ENCODE measurements at regions not wholly inside any gene's neighbourhood (a gene's known extent, or its start where the extent isn't known, plus 50 kb on each side); places are given as distances from the start of the nearest gene placed in this dataset.

- Mint-ChIP-seq H3K9me3 (peaks cover 0 to 5% (median 0%) of the 10 kb centered on the region in 7 donors), H3K27ac (no peak overlapping the region), H3K4me1 (no peaks in the 10 kb centered on the region), H3K4me3 (no peak overlapping the region), H3K27me3 (ENCODE audit: low read depth in 3 of 3) (no peaks in the 10 kb centered on the region), H3K36me3 (no peaks in the 10 kb centered on the region)
- H3K27ac ChIP-seq (ENCODE audit: low read depth in 1 of 2, low read length in 2 of 2): no peak overlapping the region
- no peak overlapping the region for H3K9ac ChIP-seq (ENCODE audit: insufficient read depth, low read length, poor library complexity, severe bottlenecking)
- no peaks in the 10 kb centered on the region for H3K4me1 ChIP-seq (ENCODE audit: control insufficient read depth in 1 of 2, insufficient read depth in 2 of 2, low read length in 2 of 2)
- H3K4me3 ChIP-seq (replicated peaks in 1 of 3; ENCODE audit: low read depth in 2 of 3, low read length in 3 of 3): no peak overlapping the region
- H3K9me3 ChIP-seq (replicated peaks in 1 of 2; ENCODE audit: control insufficient read depth in 1 of 2, insufficient read depth in 1 of 2, low read length in 2 of 2): no peaks in the 10 kb centered on the region
- no peaks in the 10 kb centered on the region for H3K36me3 ChIP-seq (replicated peaks in 1 of 2; ENCODE audit: control insufficient read depth in 1 of 2, insufficient read depth in 2 of 2, low read length in 2 of 2)
- no peaks in the 10 kb centered on the region for H3K79me2 ChIP-seq (ENCODE audit: insufficient read depth, low read length)
- H2AFZ ChIP-seq (ENCODE audit: insufficient read depth, low read depth, low read length, poor library complexity, severe bottlenecking): no peak overlapping the region
- DNase-seq: no peak
- 88% methylated on average over 3 of the region's 3 CpGs for WGBS (ENCODE audit: insufficient coverage)
- no peaks in the 10 kb centered on the region for H4K20me1 ChIP-seq (ENCODE audit: insufficient read depth, low read length)
- no peak overlapping the region for H3K4me2 ChIP-seq (replicated peaks; ENCODE audit: extremely low read depth, low read length, poor library complexity, severe bottlenecking)
- intact Hi-C loops (cut with micrococcal nuclease): no loop called here
- H3K27me3 ChIP-seq (ENCODE audit: control insufficient read depth in 2 of 2, insufficient read depth in 2 of 2, low read length in 2 of 2): no peaks in the 10 kb centered on the region
- TF ChIP-seq CTCF (IDR thresholded peaks at IDR 0.05): no peak
Measured at GRCh38 chr1:56175211-56175610, 404.2 kb downstream of the PLPP3 start.

GRCh38 chr1:56174176-56174885 is 405.0 kb downstream of the PLPP3 start:
- no CpG with 5 or more reads among the region's 1 CpG for WGBS (ENCODE audit: insufficient coverage)
- Mint-ChIP-seq H3K4me1 (no peaks in the 10 kb centered on the region), H3K4me3 (no peak overlapping the region), H3K27ac (no peak overlapping the region), H3K9me3 (peaks cover 0 to 5% (median 0%) of the 10 kb centered on the region in 7 donors), H3K36me3 (no peaks in the 10 kb centered on the region), H3K27me3 (ENCODE audit: low read depth in 3 of 3) (no peaks in the 10 kb centered on the region)
- no peak overlapping the region for H3K9ac ChIP-seq (ENCODE audit: insufficient read depth, low read length, poor library complexity, severe bottlenecking)
- no peak overlapping the region for H3K4me3 ChIP-seq (replicated peaks in 1 of 3; ENCODE audit: low read depth in 2 of 3, low read length in 3 of 3)
- no peaks in the 10 kb centered on the region for H3K9me3 ChIP-seq (replicated peaks in 1 of 2; ENCODE audit: control insufficient read depth in 1 of 2, insufficient read depth in 1 of 2, low read length in 2 of 2)
- no peak overlapping the region for H3K27ac ChIP-seq (ENCODE audit: low read depth in 1 of 2, low read length in 2 of 2)
- intact Hi-C loops (cut with micrococcal nuclease): no loop called here
- no peak for TF ChIP-seq CTCF (IDR thresholded peaks at IDR 0.05)
- no peaks in the 10 kb centered on the region for H4K20me1 ChIP-seq (ENCODE audit: insufficient read depth, low read length)
- H3K4me1 ChIP-seq (ENCODE audit: control insufficient read depth in 1 of 2, insufficient read depth in 2 of 2, low read length in 2 of 2): no peaks in the 10 kb centered on the region
- no peak overlapping the region for H3K4me2 ChIP-seq (replicated peaks; ENCODE audit: extremely low read depth, low read length, poor library complexity, severe bottlenecking)
- no peaks in the 10 kb centered on the region for H3K79me2 ChIP-seq (ENCODE audit: insufficient read depth, low read length)
- no peaks in the 10 kb centered on the region for H3K27me3 ChIP-seq (ENCODE audit: control insufficient read depth in 2 of 2, insufficient read depth in 2 of 2, low read length in 2 of 2)
- H2AFZ ChIP-seq (ENCODE audit: insufficient read depth, low read depth, low read length, poor library complexity, severe bottlenecking): no peak overlapping the region
- no peaks in the 10 kb centered on the region for H3K36me3 ChIP-seq (replicated peaks in 1 of 2; ENCODE audit: control insufficient read depth in 1 of 2, insufficient read depth in 2 of 2, low read length in 2 of 2)
- no peak for DNase-seq

Measured in CD14-positive monocyte (primary cell).